IMR-90 (cell line): ENCODE measurements at regions not wholly inside any gene's neighbourhood (a gene's known extent, or its start where the extent isn't known, plus 50 kb on each side); places are given as distances from the start of the nearest gene placed in this dataset.
A peak's percentile ranks its signal among the peaks of the same experiment; 100 is the strongest.

ENCODE experiments used
- ATAC-seq: fragments of 200-7000 bp; cut with Tn5 transposase; 2 replicates; pipeline ENCODE4 v1.9.1; 2020; ENCODE audit warnings: low read depth, mild to moderate bottlenecking, moderate library complexity
- BruUV-seq: library from RNA; stranded (reverse); fragments of 400-500 nt; replicated peaks from 2 replicates; lab custom pipeline; 2021; lab: Mats Ljungman, UMichigan
- CTCF ChIA-PET: fragments of 300-600 bp; formaldehyde crosslinking; extraction: SDS; loops from one replicate; lab custom pipeline; 2021; ENCODE audit warnings: antibody characterized with exemption; lab: Yijun Ruan, JAX
- POLR2A ChIA-PET: fragments of 300-600 bp; sonication (Branson Sonifier 250); formaldehyde crosslinking; loops from one replicate; lab custom pipeline; 2022; ENCODE audit warnings: antibody characterized with exemption; ENCODE audit not compliant: unreplicated experiment; lab: Charles Lee
- DNase-seq: peaks from one replicate; pipeline ENCODE4 v3.0.0; 2013
- H2AFZ ChIP-seq: replicated peaks from 2 replicates; pipeline ENCODE3; 2013; ENCODE audit warnings: low read length, mild to moderate bottlenecking; ENCODE audit not compliant: poor library complexity
- H2AK5ac ChIP-seq: 2 replicates; pipeline ENCODE4 v1.6.1; 2013; ENCODE audit warnings: low read depth, low read length, inconsistent platforms
- H2AK9ac ChIP-seq: replicated peaks from 2 replicates; pipeline ENCODE3; 2013; ENCODE audit warnings: mild to moderate bottlenecking, low read depth, low read length, moderate library complexity; ENCODE audit not compliant: poor library complexity
- H2BK120ac ChIP-seq: 2 replicates; pipeline ENCODE4 v1.6.1; 2013; ENCODE audit warnings: low read depth, low read length, inconsistent platforms
- H2BK15ac ChIP-seq: 3 replicates; pipeline ENCODE4 v1.6.1; 2013; ENCODE audit warnings: low read depth, low read length, inconsistent platforms
- H2BK20ac ChIP-seq: 2 replicates; pipeline ENCODE4 v1.6.1; 2013; ENCODE audit warnings: low read depth, mild to moderate bottlenecking, inconsistent platforms, low read length, moderate library complexity
- H2BK5ac ChIP-seq: 2 replicates; pipeline ENCODE4 v1.6.1; 2013; ENCODE audit warnings: mild to moderate bottlenecking, low read depth, low read length, inconsistent platforms; ENCODE audit not compliant: poor library complexity, severe bottlenecking
- H3K14ac ChIP-seq: replicated peaks from 2 replicates; pipeline ENCODE4 v1.6.1; 2013; ENCODE audit warnings: low read depth, low read length, inconsistent platforms
- H3K18ac ChIP-seq: 2 replicates; pipeline ENCODE4 v1.6.1; 2013; ENCODE audit warnings: low read depth, low read length, control low read depth
- H3K23ac ChIP-seq: 2 replicates; pipeline ENCODE4 v1.6.1; 2013; ENCODE audit warnings: low read depth, low read length, inconsistent platforms
- H3K27ac ChIP-seq: 2 replicates; pipeline ENCODE4 v1.5.1; 2013; ENCODE audit warnings: mild to moderate bottlenecking, control low read depth, low read length; ENCODE audit not compliant: insufficient read depth
- H3K27me3 ChIP-seq: 2 replicates; pipeline ENCODE4 v1.6.1; 2013; ENCODE audit warnings: low read length; ENCODE audit not compliant: control insufficient read depth, insufficient read depth
- H3K36me3 ChIP-seq: 2 replicates; pipeline ENCODE4 v1.6.1; 2013; ENCODE audit warnings: low read length, mixed read lengths; ENCODE audit not compliant: control insufficient read depth, insufficient read depth
- H3K4ac ChIP-seq: 2 replicates; pipeline ENCODE4 v1.6.1; 2013; ENCODE audit warnings: low read depth, low read length, inconsistent platforms
- H3K4me1 ChIP-seq: 2 replicates; pipeline ENCODE4 v1.6.1; 2013; ENCODE audit warnings: low read length, mixed read lengths; ENCODE audit not compliant: control insufficient read depth, insufficient read depth
- H3K4me2 ChIP-seq: 2 replicates; pipeline ENCODE4 v1.6.1; 2013; ENCODE audit warnings: low read depth, mild to moderate bottlenecking, control low read depth, low read length, moderate library complexity
- H3K4me3 ChIP-seq: 2 replicates; pipeline ENCODE4 v1.5.1; 2013; ENCODE audit warnings: low read depth, mild to moderate bottlenecking, control low read depth, low read length, moderate library complexity; ENCODE audit not compliant: insufficient read depth
- H3K56ac ChIP-seq: 2 replicates; pipeline ENCODE4 v1.6.1; 2013; ENCODE audit warnings: low read length, inconsistent platforms; ENCODE audit not compliant: insufficient read depth; ENCODE audit errors: extremely low read depth
- H3K79me1 ChIP-seq, 2 experiments: 2 replicates each; pipeline ENCODE4 v1.6.1; 2013; ENCODE audit warnings: low read length in 2 of 2, inconsistent platforms in 1 of 2, low read depth in 1 of 2
- H3K9ac ChIP-seq: 2 replicates; pipeline ENCODE4 v1.6.1; 2013; ENCODE audit warnings: low read depth, low read length, control low read depth
- H3K9me1 ChIP-seq: 2 replicates; pipeline ENCODE4 v1.6.1; 2013; ENCODE audit warnings: low read length, inconsistent platforms; ENCODE audit not compliant: insufficient read depth
- H3K9me3 ChIP-seq: 2 replicates; pipeline ENCODE4 v1.6.1; 2013; ENCODE audit warnings: low read length; ENCODE audit not compliant: control insufficient read depth, insufficient read depth
- H4K20me1 ChIP-seq: 2 replicates; pipeline ENCODE4 v1.6.1; 2013; ENCODE audit warnings: low read length, inconsistent platforms; ENCODE audit not compliant: insufficient read depth
- H4K5ac ChIP-seq: 2 replicates; pipeline ENCODE4 v1.6.1; 2013; ENCODE audit warnings: mild to moderate bottlenecking, low read depth, low read length, control low read depth
- H4K8ac ChIP-seq, 2 experiments: 2 replicates each; pipeline ENCODE4 v1.6.1; 2013; ENCODE audit warnings: low read depth in 2 of 2, low read length in 2 of 2, control low read depth in 1 of 2, inconsistent platforms in 1 of 2
- H4K91ac ChIP-seq: 2 replicates; pipeline ENCODE4 v1.6.1; 2013; ENCODE audit warnings: low read depth, low read length, inconsistent platforms; ENCODE audit not compliant: insufficient read depth
- CHD1 ChIP-seq: IDR thresholded peaks from 2 replicates; pipeline ENCODE4 v1.6.1; 2012; ENCODE audit warnings: low read depth, low read length, improper control_type of control experiment
- MAFK ChIP-seq: IDR thresholded peaks from 2 replicates; pipeline ENCODE4 v1.6.1; 2012; ENCODE audit warnings: low read depth, low read length, improper control_type of control experiment
- NFE2L2 ChIP-seq: fragments of 150-350 bp; IDR thresholded peaks from 2 replicates; pipeline ENCODE4 v1.6.1; 2016; ENCODE audit warnings: low read depth, mild to moderate bottlenecking, low read length
- USF2 ChIP-seq: fragments of 150-350 bp; IDR thresholded peaks from 2 replicates; pipeline ENCODE4 v1.6.1; 2017; ENCODE audit warnings: mild to moderate bottlenecking, antibody characterized with exemption, low read length, low read depth
- WGBS, 2 experiments: methylation state at CpG; one replicate each; pipeline versions ENCODE4 v1.1.5 to v1.1.7; 2013; ENCODE audit warnings: missing lambda C conversion rate in 2 of 2; ENCODE audit not compliant: insufficient read length in 1 of 2; ENCODE audit errors: extremely low coverage in 2 of 2; 5-methylcytosine and 5-hydroxymethylcytosine counted together
- dilution Hi-C: fragments of 300-500 bp; cut with HindIII; formaldehyde crosslinking; loops from one replicate; pipeline ENCODE4 v1.14.3; 2018; ENCODE audit warnings: low sequenced_read_pairs; ENCODE audit not compliant: unreplicated experiment
- in situ Hi-C: fragments of 300-500 bp; cut with MboI; formaldehyde crosslinking; loops from 3 replicates; pipeline ENCODE4 v1.14.3; 2019; ENCODE audit warnings: low sequenced_read_pairs, inconsistent platforms, mixed read lengths
- intact Hi-C: fragments of 100-400 bp; cut with micrococcal nuclease; formaldehyde crosslinking; loops from 2 replicates; pipeline ENCODE4 v1.10.0; 2022

GRCh38 chr6:166784691-166785090, 157.6 kb upstream of the RPS6KA2 start:
- Histone ChIP-seq H2BK15ac (no peak overlapping the region), H3K4ac (no peak overlapping the region), H3K23ac (no peak overlapping the region), H3K18ac (no peak overlapping the region), H3K14ac (no peak overlapping the region), H2BK5ac (no peak overlapping the region), H3K56ac (no peak overlapping the region), H3K79me1 (no peaks in the 10 kb centered on the region), H2BK20ac (no peak overlapping the region), H4K20me1 (no peaks in the 10 kb centered on the region), H3K27me3 (peaks cover 2% of the 10 kb centered on the region; the same call in 1 of the 2 replicates), H4K8ac (no peak overlapping the region), H4K91ac (no peak overlapping the region), H4K5ac (no peak overlapping the region), H3K9me1 (no peaks in the 10 kb centered on the region), H2AK9ac (no peak overlapping the region), H3K27ac (no peak overlapping the region), H2AFZ (no peak overlapping the region), H3K4me2 (no peak overlapping the region), H3K4me3 (no peak overlapping the region), H2AK5ac (no peak overlapping the region), H2BK120ac (no peak overlapping the region), H3K4me1 (no peaks in the 10 kb centered on the region), H3K36me3 (no peaks in the 10 kb centered on the region), H3K9ac (no peak overlapping the region), H3K9me3 (no peaks in the 10 kb centered on the region)
- intact Hi-C loops: loop anchor here (5.0 kb wide), 1 partner anchor 358 kb away; no protein-coding TSS in a partner anchor
- BruUV-seq: no TSS peak
- TF ChIP-seq USF2 (no peak), MAFK (no peak), NFE2L2 (no peak), CHD1 (no peak)
- POLR2A ChIA-PET: no interaction called here
- WGBS, 2 experiments: 71% methylated on average over 1 of the region's 7 CpGs; no CpG with 5 or more reads in 1 of the 2 experiments
- DNase-seq: peak; percentile 4
- CTCF ChIA-PET: interaction anchor here (1.6 to 2.4 kb wide), 2 partner anchors 10 to 205 kb away, joined by 5 to 14 read pairs; no protein-coding TSS in a partner anchor
- dilution Hi-C loops: no loop called here
- in situ Hi-C loops: loop anchor here (5.0 kb wide), 1 partner anchor 208 kb away; no protein-coding TSS in a partner anchor
- ATAC-seq: no peak
